ENCODE measurements at regions not wholly inside any gene's neighbourhood (a gene's known extent, or its start where the extent isn't known, plus 50 kb on each side); places are given as distances from the start of the nearest gene placed in this dataset.

DNA sequence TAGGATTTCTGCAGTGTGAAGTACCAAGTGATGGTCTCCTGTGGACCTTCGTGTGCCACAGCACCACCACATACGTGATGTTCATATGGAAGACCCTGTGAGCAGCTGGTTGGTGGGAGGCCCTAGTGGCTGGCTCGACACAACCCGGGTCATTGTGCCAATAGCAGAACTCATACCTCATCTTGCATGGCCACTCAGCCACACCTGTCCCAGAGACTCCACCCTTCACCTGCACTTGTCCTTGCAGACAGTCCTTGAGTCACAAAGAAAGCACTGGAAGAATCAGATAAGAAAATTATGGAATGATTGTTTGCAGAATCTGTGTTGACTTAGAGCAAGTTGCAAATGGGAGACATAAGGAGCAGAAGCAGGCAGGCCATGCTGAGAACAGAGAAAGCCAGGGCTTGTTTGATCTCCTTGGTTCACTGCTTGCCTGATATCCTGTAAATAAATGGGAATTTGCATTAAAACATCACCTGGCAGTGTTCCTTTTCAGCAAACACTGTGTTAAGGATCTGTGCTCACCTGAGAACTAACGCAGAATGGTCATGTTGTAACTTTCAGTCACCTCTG is 307.7 kb downstream of the SIPA1L2 start:
- no peak overlapping the region for H3K27ac ChIP-seq (ENCODE audit: low read length)
- no peaks in the 10 kb centered on the region for H3K9me2 ChIP-seq (ENCODE audit: insufficient read depth, low read length)
- no peaks in the 10 kb centered on the region for H3F3A ChIP-seq (ENCODE audit: insufficient read depth, low read length, poor library complexity, severe bottlenecking)
- no peak overlapping the region for H3K4me3 ChIP-seq (ENCODE audit: low read length)
- H3K36me3 ChIP-seq (ENCODE audit: insufficient read depth, low read length): no peaks in the 10 kb centered on the region
- H2AFZ ChIP-seq (ENCODE audit: low read depth, low read length): no peak overlapping the region
- no peaks in the 10 kb centered on the region for H3K79me2 ChIP-seq (replicated peaks; ENCODE audit: insufficient read depth, low read length)
- H3K4me2 ChIP-seq (ENCODE audit: low read length): no peak overlapping the region
- H3K27me3 ChIP-seq (ENCODE audit: insufficient read depth, low read depth, low read length): no peaks in the 10 kb centered on the region
- TF ChIP-seq MXI1 (conservative IDR thresholded peaks at IDR 0.05; ENCODE audit: poor library complexity, severe bottlenecking) (no peak), TAF1 (IDR thresholded peaks at IDR 0.05; ENCODE audit: low read depth) (no peak), EP300 (conservative IDR thresholded peaks at IDR 0.05; ENCODE audit: poor library complexity, severe bottlenecking) (no peak), RAD21 (conservative IDR thresholded peaks at IDR 0.05) (no peak), CTCF (IDR thresholded peaks at IDR 0.05; ENCODE audit: poor library complexity, severe bottlenecking) (no peak), POLR2AphosphoS5 (IDR thresholded peaks at IDR 0.05) (no peak), REST (IDR thresholded peaks at IDR 0.05; ENCODE audit: borderline replicate concordance) (no peak), SMC3 (conservative IDR thresholded peaks at IDR 0.05; ENCODE audit: poor library complexity) (no peak), EZH2 (IDR thresholded peaks at IDR 0.05; ENCODE audit: borderline replicate concordance, insufficient read depth, low read length, poor library complexity, severe bottlenecking) (no peak)
- no peaks in the 10 kb centered on the region for H4K20me1 ChIP-seq (ENCODE audit: insufficient read depth)
- no peak overlapping the region for H3K9ac ChIP-seq (ENCODE audit: low read length)
- no peaks in the 10 kb centered on the region for H3K9me3 ChIP-seq (ENCODE audit: low read length)

DNA sequence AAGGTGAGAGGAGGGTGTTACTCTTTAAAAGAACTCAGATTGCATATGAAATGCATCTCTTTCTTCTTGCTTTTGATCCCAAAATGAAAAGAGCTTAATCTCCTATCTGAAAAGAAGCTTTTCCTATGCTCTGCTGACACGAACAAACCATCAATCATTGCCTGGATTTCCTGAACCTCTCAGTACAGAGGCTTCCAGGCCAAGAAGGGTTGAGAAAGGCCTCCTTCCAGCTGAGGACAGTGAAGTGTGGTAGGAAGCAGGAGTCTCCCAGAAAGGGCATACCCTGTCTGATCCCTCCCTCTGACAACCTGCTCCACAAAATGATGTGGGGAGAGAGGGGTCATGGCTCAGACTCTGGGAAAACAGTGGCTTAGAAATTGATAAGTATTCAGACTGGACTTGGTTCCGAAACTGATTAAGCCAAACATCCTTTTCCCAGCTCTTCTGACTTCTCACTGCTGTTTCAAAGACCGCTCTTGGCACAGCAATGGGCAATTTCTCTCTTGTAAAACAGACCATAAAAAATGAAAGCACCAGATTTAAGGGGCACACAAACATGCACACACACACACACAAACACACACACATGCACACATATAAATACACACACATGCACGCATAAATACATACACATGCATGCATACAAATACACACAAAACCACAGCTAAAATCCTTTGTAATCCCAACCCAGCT is 310.3 kb downstream of the SIPA1L2 start:
- no peak overlapping the region for H3K27ac ChIP-seq (ENCODE audit: low read length)

More for the DNA sequence above, 310.3 kb downstream of the SIPA1L2 start:
- Histone ChIP-seq H3K9me2 (ENCODE audit: insufficient read depth, low read length) (no peaks in the 10 kb centered on the region), H3K9me3 (ENCODE audit: low read length) (no peaks in the 10 kb centered on the region), H3K79me2 (replicated peaks; ENCODE audit: insufficient read depth, low read length) (no peaks in the 10 kb centered on the region), H3K27me3 (ENCODE audit: insufficient read depth, low read depth, low read length) (no peaks in the 10 kb centered on the region), H3K9ac (ENCODE audit: low read length) (no peak overlapping the region), H2AFZ (ENCODE audit: low read depth, low read length) (no peak overlapping the region), H4K20me1 (ENCODE audit: insufficient read depth) (no peaks in the 10 kb centered on the region), H3K4me3 (ENCODE audit: low read length) (peak overlapping the region; percentile 31), H3K4me2 (ENCODE audit: low read length) (no peak overlapping the region), H3F3A (ENCODE audit: insufficient read depth, low read length, poor library complexity, severe bottlenecking) (no peaks in the 10 kb centered on the region), H3K36me3 (ENCODE audit: insufficient read depth, low read length) (no peaks in the 10 kb centered on the region)
- TF ChIP-seq EP300 (conservative IDR thresholded peaks at IDR 0.05; ENCODE audit: poor library complexity, severe bottlenecking) (no peak), REST (IDR thresholded peaks at IDR 0.05; ENCODE audit: borderline replicate concordance) (no peak), MXI1 (conservative IDR thresholded peaks at IDR 0.05; ENCODE audit: poor library complexity, severe bottlenecking) (no peak), RAD21 (conservative IDR thresholded peaks at IDR 0.05) (no peak), EZH2 (IDR thresholded peaks at IDR 0.05; ENCODE audit: borderline replicate concordance, insufficient read depth, low read length, poor library complexity, severe bottlenecking) (no peak), CTCF (IDR thresholded peaks at IDR 0.05; ENCODE audit: poor library complexity, severe bottlenecking) (no peak), SMC3 (conservative IDR thresholded peaks at IDR 0.05; ENCODE audit: poor library complexity) (no peak), POLR2AphosphoS5 (IDR thresholded peaks at IDR 0.05) (no peak), TAF1 (IDR thresholded peaks at IDR 0.05; ENCODE audit: low read depth) (no peak)
